ENCODE measurements at regions not wholly inside any gene's neighbourhood (a gene's known extent, or its start where the extent isn't known, plus 50 kb on each side); places are given as distances from the start of the nearest gene placed in this dataset.

GRCh38 chr1:78240755-78241154 lies 195.0 kb downstream of the GIPC2 start:
- WGBS, 2 donors, result 16 to 38% methylated on average over 3 of the region's 3 CpGs
- H3K27ac ChIP-seq (ENCODE audit: low read depth in 2 of 2, low read length in 1 of 2), result no peak overlapping the region

DNA sequence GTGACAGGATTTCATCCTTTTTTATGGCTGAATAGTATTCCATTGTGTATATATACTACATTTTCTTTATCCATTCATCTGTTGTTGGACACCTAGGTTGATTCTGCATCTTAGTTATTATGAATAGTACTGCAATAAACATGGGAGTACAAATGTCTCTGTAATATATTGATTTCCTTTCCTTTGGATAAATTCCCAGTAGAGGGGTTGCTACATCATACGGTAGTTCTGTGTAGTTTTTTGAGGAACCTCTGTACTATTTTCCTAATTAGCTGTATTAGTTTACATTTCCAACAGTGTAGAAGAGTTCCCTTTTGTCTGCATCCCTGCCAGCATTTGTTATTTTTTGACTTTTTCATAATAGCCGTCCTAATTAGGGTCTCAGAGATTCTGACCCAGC lies 201.3 kb downstream of the GIPC2 start:
- H3K36me3 ChIP-seq (ENCODE audit: control insufficient read depth in 2 of 2, insufficient read depth in 2 of 2, low read length in 1 of 2), result no peaks in the 10 kb centered on the region
- WGBS, 2 donors, result 66 to 72% methylated on average over 2 of the region's 2 CpGs

More at GRCh38 chr1:78240755-78241154, 195.0 kb downstream of the GIPC2 start:
- Histone ChIP-seq H3K27me3 (ENCODE audit: control insufficient read depth in 1 of 2, insufficient read depth in 2 of 2, low read length in 2 of 2) (peaks cover 0 to 3% of the 10 kb centered on the region in 2 donors), H3K9me3 (ENCODE audit: control insufficient read depth in 2 of 2, insufficient read depth in 1 of 2, low read depth in 1 of 2, low read length in 1 of 2) (no peaks in the 10 kb centered on the region), H3K4me1 (ENCODE audit: control insufficient read depth in 2 of 2, insufficient read depth in 2 of 2, low read length in 1 of 2) (no peaks in the 10 kb centered on the region), H3K4me3 (ENCODE audit: low read depth in 1 of 2, low read length in 2 of 2) (no peak overlapping the region), H3K36me3 (ENCODE audit: control insufficient read depth in 2 of 2, insufficient read depth in 2 of 2, low read length in 1 of 2) (no peaks in the 10 kb centered on the region)

GRCh38 chr1:78250201-78250600 lies 204.4 kb downstream of the GIPC2 start:
- no peak overlapping the region for H3K4me3 ChIP-seq (ENCODE audit: low read depth in 1 of 2, low read length in 2 of 2)
- WGBS, 2 donors, result 49 to 52% methylated on average over 4 of the region's 4 CpGs
- no peaks in the 10 kb centered on the region for H3K27me3 ChIP-seq (ENCODE audit: control insufficient read depth in 1 of 2, insufficient read depth in 2 of 2, low read length in 2 of 2)
- no peaks in the 10 kb centered on the region for H3K4me1 ChIP-seq (ENCODE audit: control insufficient read depth in 2 of 2, insufficient read depth in 2 of 2, low read length in 1 of 2)
- no peaks in the 10 kb centered on the region for H3K36me3 ChIP-seq (ENCODE audit: control insufficient read depth in 2 of 2, insufficient read depth in 2 of 2, low read length in 1 of 2)
- no peaks in the 10 kb centered on the region for H3K9me3 ChIP-seq (ENCODE audit: control insufficient read depth in 2 of 2, insufficient read depth in 1 of 2, low read depth in 1 of 2, low read length in 1 of 2)
- no peak overlapping the region for H3K27ac ChIP-seq (ENCODE audit: low read depth in 2 of 2, low read length in 1 of 2)

More for the DNA sequence above, 201.3 kb downstream of the GIPC2 start:
- Histone ChIP-seq H3K4me1 (ENCODE audit: control insufficient read depth in 2 of 2, insufficient read depth in 2 of 2, low read length in 1 of 2) (no peaks in the 10 kb centered on the region), H3K4me3 (ENCODE audit: low read depth in 1 of 2, low read length in 2 of 2) (no peak overlapping the region), H3K27ac (ENCODE audit: low read depth in 2 of 2, low read length in 1 of 2) (no peak overlapping the region), H3K9me3 (ENCODE audit: control insufficient read depth in 2 of 2, insufficient read depth in 1 of 2, low read depth in 1 of 2, low read length in 1 of 2) (no peaks in the 10 kb centered on the region), H3K27me3 (ENCODE audit: control insufficient read depth in 1 of 2, insufficient read depth in 2 of 2, low read length in 2 of 2) (peaks cover 0 to 3% of the 10 kb centered on the region in 2 donors)

GRCh38 chr1:78254517-78254916 lies 208.8 kb downstream of the GIPC2 start:
- WGBS, 2 donors, result 65 to 69% methylated on average over 3 of the region's 3 CpGs

DNA sequence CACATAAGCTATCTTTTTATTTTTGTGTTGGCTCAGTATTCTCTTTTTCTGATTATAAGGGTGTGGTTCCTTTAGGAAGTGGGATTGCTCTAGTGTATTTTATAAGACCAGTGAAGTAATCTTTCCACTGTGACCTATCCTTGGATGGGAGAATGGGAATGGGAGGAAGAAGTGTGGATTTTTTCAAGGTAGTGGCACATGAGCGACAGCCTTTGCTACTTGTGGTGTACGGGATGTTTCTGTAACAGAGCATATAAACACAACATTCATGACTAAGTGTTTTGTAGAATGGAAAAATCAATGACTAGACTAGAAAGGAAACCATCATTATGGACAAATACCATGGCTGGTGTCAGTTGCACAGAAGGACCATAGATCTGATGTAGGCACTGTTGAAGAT lies 209.6 kb downstream of the GIPC2 start:
- H3K4me3 ChIP-seq (ENCODE audit: low read depth in 1 of 2, low read length in 2 of 2), result no peak overlapping the region
- H3K9me3 ChIP-seq (ENCODE audit: control insufficient read depth in 2 of 2, insufficient read depth in 1 of 2, low read depth in 1 of 2, low read length in 1 of 2), result peaks cover 3 to 4% of the 10 kb centered on the region in 2 donors
- no peaks in the 10 kb centered on the region for H3K36me3 ChIP-seq (ENCODE audit: control insufficient read depth in 2 of 2, insufficient read depth in 2 of 2, low read length in 1 of 2)
- WGBS, 2 donors, result 76 to 83% methylated on average over 2 of the region's 2 CpGs
- no peaks in the 10 kb centered on the region for H3K27me3 ChIP-seq (ENCODE audit: control insufficient read depth in 1 of 2, insufficient read depth in 2 of 2, low read length in 2 of 2)
- H3K4me1 ChIP-seq (ENCODE audit: control insufficient read depth in 2 of 2, insufficient read depth in 2 of 2, low read length in 1 of 2), result no peaks in the 10 kb centered on the region
- no peak overlapping the region for H3K27ac ChIP-seq (ENCODE audit: low read depth in 2 of 2, low read length in 1 of 2)

More at GRCh38 chr1:78254517-78254916, 208.8 kb downstream of the GIPC2 start:
- H3K27me3 ChIP-seq (ENCODE audit: control insufficient read depth in 1 of 2, insufficient read depth in 2 of 2, low read length in 2 of 2), result no peaks in the 10 kb centered on the region
- H3K9me3 ChIP-seq (ENCODE audit: control insufficient read depth in 2 of 2, insufficient read depth in 1 of 2, low read depth in 1 of 2, low read length in 1 of 2), result peaks cover 3 to 4% of the 10 kb centered on the region in 2 donors
- H3K36me3 ChIP-seq (ENCODE audit: control insufficient read depth in 2 of 2, insufficient read depth in 2 of 2, low read length in 1 of 2), result no peaks in the 10 kb centered on the region
- H3K27ac ChIP-seq (ENCODE audit: low read depth in 2 of 2, low read length in 1 of 2), result no peak overlapping the region
- no peaks in the 10 kb centered on the region for H3K4me1 ChIP-seq (ENCODE audit: control insufficient read depth in 2 of 2, insufficient read depth in 2 of 2, low read length in 1 of 2)
- H3K4me3 ChIP-seq (ENCODE audit: low read depth in 1 of 2, low read length in 2 of 2), result no peak overlapping the region

DNA sequence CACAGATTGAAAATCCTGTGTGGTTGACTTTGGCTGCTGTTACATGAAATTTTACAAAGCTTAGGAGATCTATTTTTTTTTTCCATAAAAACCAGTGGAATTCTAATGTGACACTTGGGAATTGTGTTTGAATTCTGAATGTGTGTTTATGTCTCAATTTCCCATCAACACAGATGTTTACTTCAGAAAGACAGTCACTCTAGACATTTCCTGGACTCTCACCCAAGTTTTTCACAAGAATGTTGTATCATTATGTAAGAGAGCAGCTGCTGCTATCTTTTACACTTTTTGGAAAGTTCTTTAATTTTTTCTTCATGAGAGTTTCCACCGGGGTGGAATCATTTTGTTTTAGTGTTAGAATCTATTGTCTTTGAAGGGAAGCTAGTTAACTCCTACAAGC lies 210.1 kb downstream of the GIPC2 start:
- Histone ChIP-seq H3K4me3 (ENCODE audit: low read depth in 1 of 2, low read length in 2 of 2) (no peak overlapping the region), H3K9me3 (ENCODE audit: control insufficient read depth in 2 of 2, insufficient read depth in 1 of 2, low read depth in 1 of 2, low read length in 1 of 2) (peaks cover 3 to 4% of the 10 kb centered on the region in 2 donors), H3K27ac (ENCODE audit: low read depth in 2 of 2, low read length in 1 of 2) (no peak overlapping the region), H3K27me3 (ENCODE audit: control insufficient read depth in 1 of 2, insufficient read depth in 2 of 2, low read length in 2 of 2) (no peaks in the 10 kb centered on the region), H3K4me1 (ENCODE audit: control insufficient read depth in 2 of 2, insufficient read depth in 2 of 2, low read length in 1 of 2) (no peaks in the 10 kb centered on the region), H3K36me3 (ENCODE audit: control insufficient read depth in 2 of 2, insufficient read depth in 2 of 2, low read length in 1 of 2) (no peaks in the 10 kb centered on the region)
- WGBS, 2 donors, result 49 to 68% methylated on average over 1 of the region's 1 CpG

GRCh38 chr1:78263459-78263858 lies 217.7 kb downstream of the GIPC2 start:
- WGBS, 2 donors, result 41 to 55% methylated on average over 2 of the region's 2 CpGs
- no peak overlapping the region for H3K4me3 ChIP-seq (ENCODE audit: low read depth in 1 of 2, low read length in 2 of 2)
- no peaks in the 10 kb centered on the region for H3K36me3 ChIP-seq (ENCODE audit: control insufficient read depth in 2 of 2, insufficient read depth in 2 of 2, low read length in 1 of 2)
- H3K4me1 ChIP-seq (ENCODE audit: control insufficient read depth in 2 of 2, insufficient read depth in 2 of 2, low read length in 1 of 2), result no peaks in the 10 kb centered on the region
- H3K27me3 ChIP-seq (ENCODE audit: control insufficient read depth in 1 of 2, insufficient read depth in 2 of 2, low read length in 2 of 2), result peaks cover 0 to 2% of the 10 kb centered on the region in 2 donors
- H3K9me3 ChIP-seq (ENCODE audit: control insufficient read depth in 2 of 2, insufficient read depth in 1 of 2, low read depth in 1 of 2, low read length in 1 of 2), result no peaks in the 10 kb centered on the region
- H3K27ac ChIP-seq (ENCODE audit: low read depth in 2 of 2, low read length in 1 of 2), result no peak overlapping the region

DNA sequence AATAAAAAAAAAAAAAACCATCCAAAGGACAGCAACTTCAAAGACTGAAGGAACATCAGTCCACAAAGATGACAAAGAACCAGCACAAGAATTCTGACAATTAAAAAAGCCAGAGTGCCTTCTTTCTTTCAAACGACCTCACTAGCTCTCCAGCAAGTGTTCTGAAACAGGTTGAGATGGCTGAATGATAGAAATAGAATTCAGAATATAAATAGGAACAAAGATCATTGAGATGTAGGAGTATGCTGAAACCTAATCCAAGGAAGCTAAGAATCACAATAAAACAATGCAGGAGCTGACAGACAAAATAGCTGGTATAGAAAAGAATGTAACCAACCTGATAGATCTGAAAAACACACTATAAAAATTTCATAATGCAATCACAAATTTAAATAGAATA lies 218.2 kb downstream of the GIPC2 start:
- Histone ChIP-seq H3K4me1 (ENCODE audit: control insufficient read depth in 2 of 2, insufficient read depth in 2 of 2, low read length in 1 of 2) (no peaks in the 10 kb centered on the region), H3K4me3 (ENCODE audit: low read depth in 1 of 2, low read length in 2 of 2) (no peak overlapping the region), H3K27me3 (ENCODE audit: control insufficient read depth in 1 of 2, insufficient read depth in 2 of 2, low read length in 2 of 2) (peaks cover 0 to 2% of the 10 kb centered on the region in 2 donors), H3K9me3 (ENCODE audit: control insufficient read depth in 2 of 2, insufficient read depth in 1 of 2, low read depth in 1 of 2, low read length in 1 of 2) (no peaks in the 10 kb centered on the region), H3K27ac (ENCODE audit: low read depth in 2 of 2, low read length in 1 of 2) (no peak overlapping the region), H3K36me3 (ENCODE audit: control insufficient read depth in 2 of 2, insufficient read depth in 2 of 2, low read length in 1 of 2) (no peaks in the 10 kb centered on the region)
- 13 to 20% methylated on average over 1 of the region's 1 CpG for WGBS, 2 donors

DNA sequence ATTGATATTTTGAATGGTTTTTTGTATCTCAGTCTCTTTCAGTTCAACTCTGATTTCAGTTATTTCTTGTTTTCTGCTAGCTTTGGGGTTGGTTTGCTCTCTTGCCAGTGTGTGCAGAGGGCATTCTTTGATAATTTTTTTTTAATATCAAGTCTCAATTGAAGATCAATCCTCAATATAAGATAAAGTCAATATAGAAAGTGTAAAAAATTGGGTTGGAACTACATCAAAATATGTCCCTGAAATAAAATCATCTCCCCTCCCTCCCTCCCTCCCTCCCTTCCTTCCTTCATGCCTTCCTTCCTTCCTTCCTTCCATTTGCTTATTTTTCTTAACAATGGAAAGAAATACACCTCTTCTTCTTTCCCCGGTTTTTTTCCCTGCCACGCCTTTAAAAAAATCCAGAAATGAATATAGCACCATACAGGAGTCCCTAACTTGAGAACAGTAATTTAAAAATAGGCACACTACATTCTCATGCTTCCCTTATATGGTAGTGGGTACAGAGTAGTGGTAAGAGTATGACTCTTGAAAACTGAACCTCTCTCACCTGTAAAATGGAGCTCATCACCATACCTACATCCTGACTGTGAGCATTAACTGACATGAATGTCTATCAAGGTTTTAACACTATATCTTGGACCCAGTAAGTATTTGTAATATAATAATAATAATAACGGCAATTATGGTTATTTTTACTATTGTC lies 221.9 kb downstream of the GIPC2 start:
- Histone ChIP-seq H3K4me3 (ENCODE audit: low read depth in 1 of 2, low read length in 2 of 2) (no peak overlapping the region), H3K4me1 (ENCODE audit: control insufficient read depth in 2 of 2, insufficient read depth in 2 of 2, low read length in 1 of 2) (no peaks in the 10 kb centered on the region), H3K27me3 (ENCODE audit: control insufficient read depth in 1 of 2, insufficient read depth in 2 of 2, low read length in 2 of 2) (no peaks in the 10 kb centered on the region), H3K9me3 (ENCODE audit: control insufficient read depth in 2 of 2, insufficient read depth in 1 of 2, low read depth in 1 of 2, low read length in 1 of 2) (no peaks in the 10 kb centered on the region), H3K36me3 (ENCODE audit: control insufficient read depth in 2 of 2, insufficient read depth in 2 of 2, low read length in 1 of 2) (no peaks in the 10 kb centered on the region), H3K27ac (ENCODE audit: low read depth in 2 of 2, low read length in 1 of 2) (no peak overlapping the region)
- WGBS, 2 donors, result 67 to 77% methylated on average over 3 of the region's 3 CpGs

GRCh38 chr1:78269591-78269990 lies 221.2 kb upstream of the PTGFR start:
- Histone ChIP-seq H3K4me1 (ENCODE audit: control insufficient read depth in 2 of 2, insufficient read depth in 2 of 2, low read length in 1 of 2) (no peaks in the 10 kb centered on the region), H3K27ac (ENCODE audit: low read depth in 2 of 2, low read length in 1 of 2) (no peak overlapping the region), H3K36me3 (ENCODE audit: control insufficient read depth in 2 of 2, insufficient read depth in 2 of 2, low read length in 1 of 2) (no peaks in the 10 kb centered on the region), H3K27me3 (ENCODE audit: control insufficient read depth in 1 of 2, insufficient read depth in 2 of 2, low read length in 2 of 2) (peaks cover 0 to under 1% of the 10 kb centered on the region in 2 donors), H3K9me3 (ENCODE audit: control insufficient read depth in 2 of 2, insufficient read depth in 1 of 2, low read depth in 1 of 2, low read length in 1 of 2) (no peaks in the 10 kb centered on the region), H3K4me3 (ENCODE audit: low read depth in 1 of 2, low read length in 2 of 2) (no peak overlapping the region)
- 73 to 80% methylated on average over 2 of the region's 2 CpGs for WGBS, 2 donors
